Osteoblast (primary cell): ENCODE measurements at regions not wholly inside any gene's neighbourhood (a gene's known extent, or its start where the extent isn't known, plus 50 kb on each side); places are given as distances from the start of the nearest gene placed in this dataset.

Source experiments
- DNase-seq: peaks from one replicate; pipeline ENCODE4 v3.0.0; 2011; ENCODE audit warnings: low spot score, mixed read lengths; ENCODE audit not compliant: insufficient read length; ENCODE audit errors: missing footprints
- H2AFZ ChIP-seq: 2 replicates; pipeline ENCODE4 v1.6.0; 2011; ENCODE audit warnings: mild to moderate bottlenecking, low read length
- H3K27ac ChIP-seq: 2 replicates; pipeline ENCODE4 v1.5.1; 2011; ENCODE audit warnings: mild to moderate bottlenecking, low read depth, low read length, moderate library complexity
- H3K27me3 ChIP-seq: 2 replicates; pipeline ENCODE4 v1.6.0; 2012; ENCODE audit warnings: mild to moderate bottlenecking, control low read depth, inconsistent platforms, low read length, moderate library complexity; ENCODE audit not compliant: insufficient read depth
- H3K36me3 ChIP-seq: 2 replicates; pipeline ENCODE4 v1.5.1; 2011; ENCODE audit warnings: mild to moderate bottlenecking, low read length, control low read depth, moderate library complexity; ENCODE audit not compliant: insufficient read depth
- H3K4me1 ChIP-seq: 2 replicates; pipeline ENCODE4 v1.5.1; 2011; ENCODE audit warnings: mild to moderate bottlenecking, low read length, control low read depth, moderate library complexity; ENCODE audit not compliant: insufficient read depth
- H3K4me2 ChIP-seq: 2 replicates; pipeline ENCODE4 v1.6.0; 2011; ENCODE audit warnings: mild to moderate bottlenecking, low read length; ENCODE audit not compliant: insufficient read depth
- H3K4me3 ChIP-seq: fragments of 200-600 bp; sonication (generic); 3 replicates; pipeline ENCODE4 v1.5.1; 2012; ENCODE audit warnings: mild to moderate bottlenecking, low read length, inconsistent platforms; ENCODE audit not compliant: insufficient read depth
- H3K79me2 ChIP-seq: 2 replicates; pipeline ENCODE4 v1.6.0; 2012; ENCODE audit warnings: mild to moderate bottlenecking, low read length, control low read depth, inconsistent platforms; ENCODE audit not compliant: insufficient read depth
- H3K9me3 ChIP-seq: 2 replicates; pipeline ENCODE4 v1.5.1; 2011; ENCODE audit warnings: low read depth, low read length, control low read depth
- H4K20me1 ChIP-seq: 2 replicates; pipeline ENCODE4 v1.6.0; 2012; ENCODE audit warnings: mild to moderate bottlenecking, low read length, control low read depth; ENCODE audit not compliant: insufficient read depth
- CTCF ChIP-seq: IDR thresholded peaks from 2 replicates; pipeline ENCODE4 v1.5.1; 2011; ENCODE audit warnings: mild to moderate bottlenecking, low read depth, low read length, moderate library complexity; ENCODE audit errors: extremely low read depth

GRCh38 chr20:54879393-54879792, 404.0 kb downstream of the DOK5 start:
- Histone ChIP-seq H3K36me3 (no peaks in the 10 kb centered on the region), H3K27ac (no peak overlapping the region), H3K79me2 (no peaks in the 10 kb centered on the region), H3K4me1 (no peaks in the 10 kb centered on the region), H4K20me1 (no peaks in the 10 kb centered on the region), H3K9me3 (no peaks in the 10 kb centered on the region), H3K4me3 (no peak overlapping the region), H3K27me3 (no peaks in the 10 kb centered on the region), H3K4me2 (no peak overlapping the region), H2AFZ (no peak overlapping the region)
- no peak for DNase-seq
- no peak for TF ChIP-seq CTCF

GRCh38 chr20:54875307-54875706, 399.9 kb downstream of the DOK5 start:
- Histone ChIP-seq H3K4me1 (no peaks in the 10 kb centered on the region), H2AFZ (no peak overlapping the region), H3K36me3 (no peaks in the 10 kb centered on the region), H3K4me2 (no peak overlapping the region), H4K20me1 (no peaks in the 10 kb centered on the region), H3K27me3 (no peaks in the 10 kb centered on the region), H3K79me2 (no peaks in the 10 kb centered on the region), H3K27ac (no peak overlapping the region), H3K4me3 (no peak overlapping the region), H3K9me3 (no peaks in the 10 kb centered on the region)
- DNase-seq, result peak; percentile 60
- TF ChIP-seq CTCF, result no peak

GRCh38 chr20:54874718-54875117, 399.3 kb downstream of the DOK5 start:
- Histone ChIP-seq H3K4me1 (no peaks in the 10 kb centered on the region), H3K27ac (no peak overlapping the region), H3K27me3 (no peaks in the 10 kb centered on the region), H3K36me3 (no peaks in the 10 kb centered on the region), H3K79me2 (no peaks in the 10 kb centered on the region), H3K4me2 (no peak overlapping the region), H4K20me1 (no peaks in the 10 kb centered on the region), H3K4me3 (no peak overlapping the region), H3K9me3 (no peaks in the 10 kb centered on the region), H2AFZ (no peak overlapping the region)
- TF ChIP-seq CTCF, result no peak
- no peak for DNase-seq

GRCh38 chr20:54872440-54872839, 397.0 kb downstream of the DOK5 start:
- Histone ChIP-seq H3K36me3 (no peaks in the 10 kb centered on the region), H2AFZ (no peak overlapping the region), H4K20me1 (no peaks in the 10 kb centered on the region), H3K4me1 (no peaks in the 10 kb centered on the region), H3K4me3 (no peak overlapping the region), H3K4me2 (no peak overlapping the region), H3K9me3 (no peaks in the 10 kb centered on the region), H3K27ac (no peak overlapping the region), H3K79me2 (no peaks in the 10 kb centered on the region), H3K27me3 (no peaks in the 10 kb centered on the region)
- no peak for TF ChIP-seq CTCF
- no peak for DNase-seq
